Left lung (tissue), 4 donors: ENCODE measurements at regions not wholly inside any gene's neighbourhood (a gene's known extent, or its start where the extent isn't known, plus 50 kb on each side); places are given as distances from the start of the nearest gene placed in this dataset.

ENCODE experiments used
- ATAC-seq: fragments of 200-7000 bp; cut with Tn5 transposase; one replicate; pipeline ENCODE4 v1.9.1; 2020; ENCODE audit warnings: moderate library complexity
- DNase-seq, 4 donors: peaks; one replicate each; pipeline ENCODE4 v3.0.0-alpha.2; 2013 to 2020
- H3K27ac ChIP-seq, 2 donors: fragments of 200-600 bp; sonication (generic) in 1 of 2; one replicate each; pipeline versions ENCODE4 v1.5.0 to v1.8.0; 2020 to 2021
- H3K27me3 ChIP-seq, 2 donors: fragments of 200-600 bp; sonication (generic) in 1 of 2; one replicate each; pipeline versions ENCODE4 v1.5.0 to v1.8.0; 2020 to 2021
- H3K36me3 ChIP-seq, 2 donors: fragments of 200-600 bp; sonication (generic) in 1 of 2; one replicate each; pipeline versions ENCODE4 v1.5.0 to v1.8.0; 2020 to 2021
- H3K4me1 ChIP-seq, 2 donors: fragments of 200-600 bp; one replicate each; pipeline ENCODE4 v1.8.0; 2021
- H3K4me3 ChIP-seq, 2 donors: fragments of 200-600 bp; sonication (generic) in 1 of 2; one replicate each; pipeline versions ENCODE4 v1.5.0 to v1.8.0; 2020 to 2021; ENCODE audit warnings: mild to moderate bottlenecking in 1 of 2
- H3K9me3 ChIP-seq, 2 donors: fragments of 200-600 bp; sonication (generic) in 1 of 2; one replicate each; pipeline versions ENCODE4 v1.5.0 to v1.8.0; 2020 to 2021
- CTCF ChIP-seq, 2 donors: fragments of 200-600 bp; sonication (generic) in 1 of 2; IDR thresholded peaks; one replicate each; pipeline versions ENCODE4 v1.5.0 to v1.8.0; 2021; ENCODE audit warnings: antibody characterized with exemption in 2 of 2
- intact Hi-C, 2 donors: fragments of 100-400 bp; cut with DNase I; formaldehyde crosslinking; loops; one replicate each; pipeline versions ENCODE4 v1.11.2 to v1.14.2; 2022
- donor health status: DM: no; HTN: yes; CAD: no.
- donor health status: DM: no; HTN: no; CAD: no.

- no peak overlapping the region for H3K27ac ChIP-seq
- no peaks in the 10 kb centered on the region for H3K27me3 ChIP-seq
- H3K4me1 ChIP-seq: no peaks in the 10 kb centered on the region
- intact Hi-C loops: no loop called here
- DNase-seq (no peak), ATAC-seq (no peak)
- no peak overlapping the region for H3K4me3 ChIP-seq
- TF ChIP-seq CTCF (IDR thresholded peaks at IDR 0.05): no peak
- H3K9me3 ChIP-seq: no peaks in the 10 kb centered on the region
- H3K36me3 ChIP-seq: no peaks in the 10 kb centered on the region
Measured at GRCh38 chrX:151815398-151815797, 80.9 kb downstream of the CNGA2 start.

- no peak for ATAC-seq
- no peak for TF ChIP-seq CTCF (IDR thresholded peaks at IDR 0.05)
- Histone ChIP-seq H3K4me1 (no peaks in the 10 kb centered on the region), H3K4me3 (no peak overlapping the region), H3K27ac (no peak overlapping the region), H3K27me3 (no peaks in the 10 kb centered on the region), H3K36me3 (no peaks in the 10 kb centered on the region), H3K9me3 (no peaks in the 10 kb centered on the region)
- intact Hi-C loops: no loop called here
- DNase-seq: no peak
Measured at GRCh38 chrX:151816934-151817333, 82.4 kb downstream of the CNGA2 start.

- ATAC-seq: no peak
- Histone ChIP-seq H3K4me1 (no peaks in the 10 kb centered on the region), H3K9me3 (no peaks in the 10 kb centered on the region), H3K4me3 (no peak overlapping the region), H3K27ac (no peak overlapping the region), H3K27me3 (no peaks in the 10 kb centered on the region), H3K36me3 (no peaks in the 10 kb centered on the region)
- no peak for TF ChIP-seq CTCF (IDR thresholded peaks at IDR 0.05)
- DNase-seq: no peak
- intact Hi-C loops: no loop called here
Measured at GRCh38 chrX:151818828-151819227, 84.3 kb downstream of the CNGA2 start.

GRCh38 chrX:151821226-151821625 lies 86.7 kb downstream of the CNGA2 start:
- no peaks in the 10 kb centered on the region for H3K36me3 ChIP-seq
- H3K27ac ChIP-seq: no peak overlapping the region
- DNase-seq: no peak
- no peaks in the 10 kb centered on the region for H3K9me3 ChIP-seq
- intact Hi-C loops: no loop called here
- no peak overlapping the region for H3K4me3 ChIP-seq
- no peak for TF ChIP-seq CTCF (IDR thresholded peaks at IDR 0.05)
- no peaks in the 10 kb centered on the region for H3K27me3 ChIP-seq
- H3K4me1 ChIP-seq: no peaks in the 10 kb centered on the region
- ATAC-seq: no peak

GRCh38 chrX:151825007-151825406 lies 87.7 kb upstream of the MAGEA4 start:
- no peak for DNase-seq
- H3K27ac ChIP-seq: no peak overlapping the region
- intact Hi-C loops: no loop called here
- TF ChIP-seq CTCF (IDR thresholded peaks at IDR 0.05): no peak
- no peaks in the 10 kb centered on the region for H3K36me3 ChIP-seq
- no peaks in the 10 kb centered on the region for H3K27me3 ChIP-seq
- no peaks in the 10 kb centered on the region for H3K9me3 ChIP-seq
- no peak for ATAC-seq
- no peaks in the 10 kb centered on the region for H3K4me1 ChIP-seq
- H3K4me3 ChIP-seq: no peak overlapping the region
